Gastroesophageal sphincter (tissue), 4 donors: ENCODE measurements at regions not wholly inside any gene's neighbourhood (a gene's known extent, or its start where the extent isn't known, plus 50 kb on each side); places are given as distances from the start of the nearest gene placed in this dataset.

Source experiments
- ATAC-seq: fragments of 150-250 bp; one replicate; pipeline ENCODE4 v1.9.1; 2016; ENCODE audit warnings: mild to moderate bottlenecking, moderate library complexity
- H3K27ac ChIP-seq, 4 donors: fragments of 200-600 bp; sonication (generic) in 3 of 4; 1 replicate in 3 of 4; 2 replicates in 1 of 4; pipeline ENCODE4 v1.5.1; 2016 to 2019
- H3K27me3 ChIP-seq: fragments of 200-600 bp; sonication (generic); one replicate; pipeline ENCODE4 v1.5.1; 2019
- H3K36me3 ChIP-seq, 2 donors: fragments of 200-600 bp; sonication (generic); one replicate each; pipeline ENCODE4 v1.5.1; 2019; ENCODE audit warnings: control low read depth in 1 of 2
- H3K4me1 ChIP-seq, 3 donors: fragments of 200-600 bp; sonication (generic); 1 replicate in 2 of 3; 2 replicates in 1 of 3; pipeline ENCODE4 v1.5.1; 2016 to 2019; ENCODE audit warnings: control low read depth in 2 of 3
- H3K4me3 ChIP-seq, 2 donors: fragments of 200-600 bp; sonication (generic); one replicate each; pipeline ENCODE4 v1.5.1; 2019; ENCODE audit warnings: mild to moderate bottlenecking in 1 of 2, moderate library complexity in 1 of 2
- H3K9me3 ChIP-seq, 3 donors: fragments of 200-600 bp; sonication (generic); one replicate each; pipeline ENCODE4 v1.5.1; 2017 to 2019; ENCODE audit warnings: control low read depth in 2 of 3
- EP300 ChIP-seq: sonication (generic); formaldehyde crosslinking; IDR thresholded peaks from one replicate; pipeline ENCODE4 v1.6.1; 2017; ENCODE audit warnings: antibody characterized with exemption, mild to moderate bottlenecking
- POLR2A ChIP-seq, 2 donors: fragments of 450-650 bp; IDR thresholded peaks; one replicate each; pipeline ENCODE4 v1.6.1; 2017; ENCODE audit warnings: antibody characterized with exemption in 2 of 2, mild to moderate bottlenecking in 2 of 2, moderate library complexity in 1 of 2
- POLR2AphosphoS5 ChIP-seq: sonication (generic); formaldehyde crosslinking; IDR thresholded peaks from one replicate; pipeline ENCODE4 v1.6.1; 2017; ENCODE audit warnings: antibody characterized with exemption
- WGBS, 2 donors: methylation state at CpG; one replicate each; pipeline ENCODE4 v1.1.5; 2018; ENCODE audit warnings: low coverage in 1 of 2; 5-methylcytosine and 5-hydroxymethylcytosine counted together
- TF ChIP-seq, protein P1 (sequence below), 4 experiments: fragments of 200-600 bp in 2 of 4; fragments of 450-650 bp in 2 of 4; sonication (generic) in 1 of 4; IDR thresholded peaks; one replicate each; pipeline ENCODE4 v1.5.1; 2017 to 2019; ENCODE audit warnings: antibody characterized with exemption in 4 of 4, mild to moderate bottlenecking in 2 of 4, moderate library complexity in 2 of 4

DNA sequence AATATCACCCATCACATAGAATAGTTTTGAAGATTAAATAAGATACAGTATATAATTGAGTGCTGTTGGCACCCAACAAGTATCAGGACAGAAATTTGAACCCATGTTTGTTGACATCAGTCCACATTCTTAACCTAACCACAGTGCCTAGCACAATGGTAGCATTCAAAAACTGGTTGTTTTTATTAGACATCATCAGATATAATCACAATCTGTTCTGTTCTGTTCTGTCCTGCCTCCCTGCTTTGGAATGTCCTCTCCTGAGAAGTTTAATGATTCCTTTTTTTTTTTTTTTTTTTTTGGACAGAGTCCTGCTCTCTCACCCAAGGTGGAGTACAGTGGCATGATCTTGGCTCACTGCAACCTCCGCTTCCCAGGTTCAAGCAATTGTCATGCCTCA is 476.6 kb downstream of the RMST start:
- Histone ChIP-seq H3K36me3 (no peaks in the 10 kb centered on the region), H3K27ac (peak overlapping the region in 3 of 4 donors; percentile 60 to 68 (median 64)), H3K9me3 (no peaks in the 10 kb centered on the region), H3K4me1 (peaks cover 3 to 36% (median 7%) of the 10 kb centered on the region in 3 donors), H3K4me3 (no peak overlapping the region), H3K27me3 (no peaks in the 10 kb centered on the region)
- TF ChIP-seq EP300 (no peak), POLR2AphosphoS5 (no peak)
- no peak for ATAC-seq
- 43 to 100% methylated on average over 1 of the region's 1 CpG for WGBS, 2 donors

DNA sequence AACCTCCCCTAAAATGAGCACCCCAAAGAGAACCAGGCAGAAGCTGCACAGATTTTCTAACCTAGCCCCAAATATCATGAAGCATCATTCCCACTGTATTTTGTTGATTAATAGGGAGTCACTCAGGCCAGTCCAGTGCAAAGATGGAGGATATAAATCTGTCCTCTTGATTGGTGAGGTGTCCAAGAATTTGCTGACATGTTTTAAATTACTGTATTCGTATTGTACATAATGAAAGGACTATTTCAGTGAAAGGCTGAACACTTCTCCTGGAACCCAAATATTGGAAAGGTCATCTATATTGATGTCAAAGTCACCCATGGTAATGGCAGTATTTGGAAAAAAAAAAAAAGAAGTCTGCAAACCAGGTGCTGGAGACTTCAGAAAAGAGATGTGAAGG is 477.5 kb downstream of the RMST start:
- no peak overlapping the region for H3K4me3 ChIP-seq
- no peaks in the 10 kb centered on the region for H3K9me3 ChIP-seq
- no peaks in the 10 kb centered on the region for H3K36me3 ChIP-seq
- TF ChIP-seq EP300 (no peak), POLR2AphosphoS5 (no peak), POLR2A (IDR thresholded peaks at IDR 0.05) (no peak)
- TF ChIP-seq, protein P1, sequence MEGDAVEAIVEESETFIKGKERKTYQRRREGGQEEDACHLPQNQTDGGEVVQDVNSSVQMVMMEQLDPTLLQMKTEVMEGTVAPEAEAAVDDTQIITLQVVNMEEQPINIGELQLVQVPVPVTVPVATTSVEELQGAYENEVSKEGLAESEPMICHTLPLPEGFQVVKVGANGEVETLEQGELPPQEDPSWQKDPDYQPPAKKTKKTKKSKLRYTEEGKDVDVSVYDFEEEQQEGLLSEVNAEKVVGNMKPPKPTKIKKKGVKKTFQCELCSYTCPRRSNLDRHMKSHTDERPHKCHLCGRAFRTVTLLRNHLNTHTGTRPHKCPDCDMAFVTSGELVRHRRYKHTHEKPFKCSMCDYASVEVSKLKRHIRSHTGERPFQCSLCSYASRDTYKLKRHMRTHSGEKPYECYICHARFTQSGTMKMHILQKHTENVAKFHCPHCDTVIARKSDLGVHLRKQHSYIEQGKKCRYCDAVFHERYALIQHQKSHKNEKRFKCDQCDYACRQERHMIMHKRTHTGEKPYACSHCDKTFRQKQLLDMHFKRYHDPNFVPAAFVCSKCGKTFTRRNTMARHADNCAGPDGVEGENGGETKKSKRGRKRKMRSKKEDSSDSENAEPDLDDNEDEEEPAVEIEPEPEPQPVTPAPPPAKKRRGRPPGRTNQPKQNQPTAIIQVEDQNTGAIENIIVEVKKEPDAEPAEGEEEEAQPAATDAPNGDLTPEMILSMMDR (IDR thresholded peaks at IDR 0.05): no peak
- 20 to 33% methylated on average over 1 of the region's 1 CpG for WGBS, 2 donors
- peak overlapping the region in 3 of 4 donors; percentile 61 to 68 (median 64) for H3K27ac ChIP-seq
- H3K27me3 ChIP-seq: no peaks in the 10 kb centered on the region
- ATAC-seq: no peak
- peaks cover 3 to 36% (median 7%) of the 10 kb centered on the region in 3 donors for H3K4me1 ChIP-seq

DNA sequence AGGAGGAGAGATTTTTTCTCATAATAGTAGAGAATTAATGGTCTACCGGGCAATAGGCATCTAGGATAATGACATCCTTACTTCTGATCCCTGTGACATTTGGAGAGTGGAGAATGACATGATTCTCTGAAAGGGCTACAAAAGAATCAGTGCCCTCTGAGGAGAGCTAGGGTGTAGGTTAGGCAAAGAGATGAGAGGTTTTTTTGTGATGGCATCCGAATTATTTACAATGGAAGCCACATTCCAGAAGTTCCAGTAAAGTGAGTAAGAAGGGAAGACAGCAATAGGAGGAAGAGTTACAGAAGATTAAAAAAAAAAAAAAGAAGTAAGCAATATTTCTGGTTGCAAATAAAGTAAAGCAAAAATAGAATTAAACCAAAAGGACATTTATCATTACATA is 478.0 kb downstream of the RMST start:
- no peak overlapping the region for H3K4me3 ChIP-seq
- no peaks in the 10 kb centered on the region for H3K27me3 ChIP-seq
- H3K36me3 ChIP-seq: no peaks in the 10 kb centered on the region
- no peak for ATAC-seq
- peaks cover 3 to 36% (median 7%) of the 10 kb centered on the region in 3 donors for H3K4me1 ChIP-seq
- no peaks in the 10 kb centered on the region for H3K9me3 ChIP-seq
- WGBS, 2 donors: 14 to 48% methylated on average over 1 to 2 of the region's 2 CpGs
- H3K27ac ChIP-seq: peak overlapping the region in 3 of 4 donors; percentile 61 to 68 (median 64)
- TF ChIP-seq POLR2AphosphoS5 (no peak), EP300 (no peak), POLR2A (IDR thresholded peaks at IDR 0.05) (no peak)
- TF ChIP-seq, protein P1 (IDR thresholded peaks at IDR 0.05): no peak

DNA sequence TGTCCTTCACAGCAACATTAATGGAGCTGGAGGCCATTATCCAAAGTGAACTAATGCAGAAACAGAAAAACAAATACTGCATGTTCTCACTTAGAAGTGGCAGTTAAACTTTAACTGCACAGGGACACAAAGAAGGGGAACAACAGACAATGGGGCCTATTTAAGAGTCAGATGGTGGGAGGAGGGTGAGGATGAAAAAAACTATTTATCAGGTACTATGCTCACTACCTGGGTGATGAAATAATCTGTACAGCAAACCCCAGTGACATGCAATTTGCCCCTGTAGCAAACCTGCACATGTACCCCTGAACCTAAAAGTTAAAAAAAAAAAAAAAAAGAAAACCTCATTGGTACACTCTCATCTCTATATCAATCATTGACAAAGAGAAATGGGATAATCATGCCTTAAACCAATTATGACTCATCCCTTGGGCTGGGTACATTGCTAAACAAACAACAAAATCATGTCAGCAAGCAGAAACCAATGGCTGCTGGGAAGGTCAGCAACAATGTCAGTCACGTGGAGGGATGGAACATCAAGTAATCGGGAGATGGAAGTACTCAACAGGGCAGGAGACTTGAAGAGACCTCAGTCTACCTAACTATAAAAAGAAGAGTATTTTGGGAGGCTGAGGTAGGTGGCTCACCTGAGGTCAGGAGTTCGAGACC is 479.2 kb downstream of the RMST start:
- Histone ChIP-seq H3K9me3 (no peaks in the 10 kb centered on the region), H3K36me3 (no peaks in the 10 kb centered on the region)

DNA sequence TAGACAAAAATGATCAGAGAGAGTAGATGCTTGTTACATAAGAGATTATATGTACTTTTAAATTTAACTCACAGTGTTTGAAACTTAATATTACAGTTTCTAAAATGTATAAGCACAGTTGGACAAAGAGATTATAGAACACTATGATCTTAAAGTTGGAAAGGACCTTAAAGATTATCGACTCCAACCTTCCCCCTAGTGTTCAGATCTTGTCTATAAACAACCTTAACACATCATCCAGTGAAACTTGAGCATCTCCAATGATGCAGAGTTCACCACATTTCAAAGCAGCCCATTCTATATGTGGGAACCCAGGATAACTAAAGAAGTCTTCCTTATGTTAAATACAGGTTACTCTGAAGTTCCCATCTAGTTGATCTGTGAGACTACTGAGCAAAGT is 480.8 kb downstream of the RMST start:
- Histone ChIP-seq H3K4me3 (no peak overlapping the region), H3K4me1 (peaks cover 0 to 23% (median under 1%) of the 10 kb centered on the region in 3 donors), H3K27me3 (no peaks in the 10 kb centered on the region), H3K36me3 (no peaks in the 10 kb centered on the region), H3K27ac (peak overlapping the region in 1 of 4 donors; percentile 26), H3K9me3 (no peaks in the 10 kb centered on the region)
- 54 to 64% methylated on average over 1 of the region's 1 CpG for WGBS, 2 donors
- TF ChIP-seq, protein P1 (IDR thresholded peaks at IDR 0.05): peak in 1 of 4 experiments; percentile 5
- no peak for TF ChIP-seq EP300
- no peak for ATAC-seq

More for the DNA sequence above, 479.2 kb downstream of the RMST start:
- no peak for TF ChIP-seq POLR2AphosphoS5
- TF ChIP-seq, protein P1 (IDR thresholded peaks at IDR 0.05): no peak
- WGBS, 2 donors: 90 to 91% methylated on average over 2 to 3 of the region's 3 CpGs
- no peak overlapping the region for H3K4me3 ChIP-seq
- no peak overlapping the region for H3K27ac ChIP-seq
- ATAC-seq: no peak
- peaks cover 3 to 36% (median 7%) of the 10 kb centered on the region in 3 donors for H3K4me1 ChIP-seq
- H3K27me3 ChIP-seq: no peaks in the 10 kb centered on the region
